Panc1 (cell line): ENCODE measurements at regions not wholly inside any gene's neighbourhood (a gene's known extent, or its start where the extent isn't known, plus 50 kb on each side); places are given as distances from the start of the nearest gene placed in this dataset.

Experiments used
- ATAC-seq: fragments of 200-7000 bp; cut with Tn5 transposase; 2 replicates; pipeline ENCODE4 v1.9.1; 2020; ENCODE audit warnings: mild to moderate bottlenecking, moderate library complexity
- BruUV-seq: library from RNA; stranded (reverse); fragments of 400-500 nt; replicated peaks from 2 replicates; lab custom pipeline; 2021; lab: Mats Ljungman, UMichigan
- CTCF ChIA-PET: fragments of 300-600 bp; sonication (Branson Sonifier 250); formaldehyde crosslinking; loops from one replicate; lab custom pipeline; 2022; ENCODE audit warnings: antibody characterized with exemption; lab: Charles Lee
- POLR2A ChIA-PET: fragments of 300-600 bp; sonication (Branson Sonifier 250); formaldehyde crosslinking; loops from one replicate; lab custom pipeline; 2022; ENCODE audit warnings: antibody characterized with exemption; lab: Charles Lee
- DNase-seq: peaks from one replicate; pipeline ENCODE4 v3.0.0-alpha.2; 2010; ENCODE audit warnings: low read depth, low spot score
- H3K27ac ChIP-seq: 2 replicates; pipeline ENCODE4 v1.5.1; 2011; ENCODE audit warnings: mild to moderate bottlenecking, low read length, inconsistent platforms
- H3K27me3 ChIP-seq: fragments of 200-500 bp; sonication (Bioruptor generic); 2 replicates; pipeline ENCODE4 v1.6.0; 2014; ENCODE audit warnings: low read length, inconsistent platforms; ENCODE audit not compliant: control insufficient read depth, insufficient read depth
- H3K36me3 ChIP-seq: fragments of 200-500 bp; sonication (Bioruptor generic); 2 replicates; pipeline ENCODE4 v1.5.1; 2014; ENCODE audit warnings: inconsistent platforms, mild to moderate bottlenecking, low read length, moderate library complexity; ENCODE audit not compliant: control insufficient read depth, insufficient read depth
- H3K4me1 ChIP-seq: 2 replicates; pipeline ENCODE4 v1.5.1; 2011; ENCODE audit warnings: inconsistent platforms, mild to moderate bottlenecking, low read length, moderate library complexity; ENCODE audit not compliant: control insufficient read depth, insufficient read depth
- H3K4me3 ChIP-seq, 2 experiments: 2 replicates each; pipeline ENCODE4 v1.5.1; 2011 to 2012; ENCODE audit warnings: low read depth in 2 of 2, low read length in 2 of 2, mild to moderate bottlenecking in 2 of 2, inconsistent platforms in 1 of 2, moderate library complexity in 1 of 2
- H3K9me3 ChIP-seq: fragments of 200-500 bp; sonication (Bioruptor generic); 2 replicates; pipeline ENCODE4 v1.5.1; 2014; ENCODE audit warnings: low read depth, mild to moderate bottlenecking, inconsistent platforms, low read length, moderate library complexity; ENCODE audit not compliant: control insufficient read depth, insufficient read depth
- POLR2AphosphoS5 ChIP-seq: IDR thresholded peaks from 2 replicates; pipeline ENCODE4 v1.6.1; 2012; ENCODE audit warnings: mild to moderate bottlenecking, low read depth, low read length, moderate library complexity
- SIN3A ChIP-seq: IDR thresholded peaks from 2 replicates; pipeline ENCODE4 v1.6.1; 2012; ENCODE audit warnings: low read depth, mild to moderate bottlenecking, low read length, moderate library complexity, borderline replicate concordance; ENCODE audit not compliant: insufficient read depth
- TCF7L2 ChIP-seq: IDR thresholded peaks from 2 replicates; pipeline ENCODE4 v1.6.1; 2011; ENCODE audit warnings: mild to moderate bottlenecking, low read depth, low read length, inconsistent platforms
- in situ Hi-C: cut with HindIII; loops from 2 replicates; pipeline ENCODE4 v1.10.0; 2016; ENCODE audit warnings: low sequenced_read_pairs, low pct_unique_long_range_greater_than_20kb
- intact Hi-C: fragments of 100-400 bp; cut with micrococcal nuclease; formaldehyde crosslinking; loops from one replicate; pipeline ENCODE4 v1.10.0; 2022; ENCODE audit not compliant: unreplicated experiment
- TF ChIP-seq, protein P1 (sequence below): fragments of 450-650 bp; IDR thresholded peaks from 2 replicates; pipeline ENCODE4 v1.5.1; 2017; ENCODE audit warnings: mild to moderate bottlenecking
- TF ChIP-seq, protein P2 (sequence below), 2 experiments: IDR thresholded peaks; 2 replicates each; pipeline ENCODE4 v1.6.1; 2011 to 2012; ENCODE audit warnings: low read depth in 2 of 2, control low read depth in 1 of 2, low read length in 1 of 2, mild to moderate bottlenecking in 1 of 2, moderate library complexity in 1 of 2; ENCODE audit not compliant: insufficient read depth in 1 of 2

DNA sequence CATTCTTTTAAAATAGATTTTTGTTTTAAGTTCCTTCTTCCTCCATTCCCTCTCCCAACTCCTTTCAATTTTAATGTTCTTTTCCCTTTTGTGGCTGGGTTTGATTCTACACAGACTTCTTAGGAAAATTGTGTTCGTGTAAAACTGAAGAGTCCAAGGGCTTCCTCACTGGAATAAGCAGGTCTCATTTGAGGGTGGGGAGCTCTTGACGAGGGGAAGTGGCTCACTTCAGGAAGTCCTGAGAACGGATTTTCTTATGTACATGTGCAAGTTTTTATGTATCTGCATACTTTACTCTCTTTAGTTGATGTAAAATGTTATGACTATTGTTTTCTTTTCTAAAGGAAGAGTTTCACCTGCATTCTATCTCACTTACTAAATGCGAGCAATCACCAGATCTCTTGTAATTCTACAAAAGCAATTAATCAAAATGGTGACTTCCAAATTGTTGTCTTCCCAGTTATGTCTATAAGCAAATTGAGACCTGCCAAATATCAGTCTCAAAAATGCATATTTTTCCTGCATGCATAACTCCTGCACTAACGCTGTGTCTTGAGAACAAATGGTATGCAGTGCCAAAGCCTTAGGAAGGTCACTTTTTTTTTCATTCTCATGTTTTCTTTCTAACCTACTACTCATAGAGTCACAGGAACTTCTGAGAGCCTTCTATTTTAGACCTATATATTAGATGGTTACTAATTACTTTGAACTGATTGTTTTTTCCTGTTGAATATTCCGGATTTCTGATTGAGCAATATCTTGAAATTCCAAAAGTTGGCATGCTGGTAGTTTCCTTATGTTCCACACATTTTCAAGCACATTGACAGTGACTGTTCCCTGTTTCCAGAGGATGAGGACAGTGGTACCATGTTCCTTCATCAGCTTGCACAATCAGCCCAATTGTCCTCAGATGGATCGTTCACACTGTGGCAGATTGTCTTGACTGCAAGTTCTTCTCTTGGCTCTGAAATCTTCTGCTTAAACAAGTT is 251.9 kb upstream of the PRDM1 start:
- ChIA-PET CTCF (no interaction called here), POLR2A (no interaction called here)
- in situ Hi-C loops: no loop called here
- ATAC-seq: no peak
- TF ChIP-seq POLR2AphosphoS5: no peak
- TF ChIP-seq, protein P1, sequence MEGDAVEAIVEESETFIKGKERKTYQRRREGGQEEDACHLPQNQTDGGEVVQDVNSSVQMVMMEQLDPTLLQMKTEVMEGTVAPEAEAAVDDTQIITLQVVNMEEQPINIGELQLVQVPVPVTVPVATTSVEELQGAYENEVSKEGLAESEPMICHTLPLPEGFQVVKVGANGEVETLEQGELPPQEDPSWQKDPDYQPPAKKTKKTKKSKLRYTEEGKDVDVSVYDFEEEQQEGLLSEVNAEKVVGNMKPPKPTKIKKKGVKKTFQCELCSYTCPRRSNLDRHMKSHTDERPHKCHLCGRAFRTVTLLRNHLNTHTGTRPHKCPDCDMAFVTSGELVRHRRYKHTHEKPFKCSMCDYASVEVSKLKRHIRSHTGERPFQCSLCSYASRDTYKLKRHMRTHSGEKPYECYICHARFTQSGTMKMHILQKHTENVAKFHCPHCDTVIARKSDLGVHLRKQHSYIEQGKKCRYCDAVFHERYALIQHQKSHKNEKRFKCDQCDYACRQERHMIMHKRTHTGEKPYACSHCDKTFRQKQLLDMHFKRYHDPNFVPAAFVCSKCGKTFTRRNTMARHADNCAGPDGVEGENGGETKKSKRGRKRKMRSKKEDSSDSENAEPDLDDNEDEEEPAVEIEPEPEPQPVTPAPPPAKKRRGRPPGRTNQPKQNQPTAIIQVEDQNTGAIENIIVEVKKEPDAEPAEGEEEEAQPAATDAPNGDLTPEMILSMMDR: no peak
- TF ChIP-seq TCF7L2: no peak
- no peak for TF ChIP-seq SIN3A
- TF ChIP-seq, protein P2, sequence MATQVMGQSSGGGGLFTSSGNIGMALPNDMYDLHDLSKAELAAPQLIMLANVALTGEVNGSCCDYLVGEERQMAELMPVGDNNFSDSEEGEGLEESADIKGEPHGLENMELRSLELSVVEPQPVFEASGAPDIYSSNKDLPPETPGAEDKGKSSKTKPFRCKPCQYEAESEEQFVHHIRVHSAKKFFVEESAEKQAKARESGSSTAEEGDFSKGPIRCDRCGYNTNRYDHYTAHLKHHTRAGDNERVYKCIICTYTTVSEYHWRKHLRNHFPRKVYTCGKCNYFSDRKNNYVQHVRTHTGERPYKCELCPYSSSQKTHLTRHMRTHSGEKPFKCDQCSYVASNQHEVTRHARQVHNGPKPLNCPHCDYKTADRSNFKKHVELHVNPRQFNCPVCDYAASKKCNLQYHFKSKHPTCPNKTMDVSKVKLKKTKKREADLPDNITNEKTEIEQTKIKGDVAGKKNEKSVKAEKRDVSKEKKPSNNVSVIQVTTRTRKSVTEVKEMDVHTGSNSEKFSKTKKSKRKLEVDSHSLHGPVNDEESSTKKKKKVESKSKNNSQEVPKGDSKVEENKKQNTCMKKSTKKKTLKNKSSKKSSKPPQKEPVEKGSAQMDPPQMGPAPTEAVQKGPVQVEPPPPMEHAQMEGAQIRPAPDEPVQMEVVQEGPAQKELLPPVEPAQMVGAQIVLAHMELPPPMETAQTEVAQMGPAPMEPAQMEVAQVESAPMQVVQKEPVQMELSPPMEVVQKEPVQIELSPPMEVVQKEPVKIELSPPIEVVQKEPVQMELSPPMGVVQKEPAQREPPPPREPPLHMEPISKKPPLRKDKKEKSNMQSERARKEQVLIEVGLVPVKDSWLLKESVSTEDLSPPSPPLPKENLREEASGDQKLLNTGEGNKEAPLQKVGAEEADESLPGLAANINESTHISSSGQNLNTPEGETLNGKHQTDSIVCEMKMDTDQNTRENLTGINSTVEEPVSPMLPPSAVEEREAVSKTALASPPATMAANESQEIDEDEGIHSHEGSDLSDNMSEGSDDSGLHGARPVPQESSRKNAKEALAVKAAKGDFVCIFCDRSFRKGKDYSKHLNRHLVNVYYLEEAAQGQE (IDR thresholded peaks at IDR 0.05; ENCODE audit: insufficient read depth in 1 of 2, low read depth in 2 of 2, low read length in 1 of 2): no peak
- H3K27me3 ChIP-seq: no peaks in the 10 kb centered on the region
- H3K4me3 ChIP-seq: no peak overlapping the region
- intact Hi-C loops: no loop called here
- H3K36me3 ChIP-seq: no peaks in the 10 kb centered on the region
- no peak for DNase-seq
- no peaks in the 10 kb centered on the region for H3K4me1 ChIP-seq
- H3K9me3 ChIP-seq: no peaks in the 10 kb centered on the region
- no peak overlapping the region for H3K27ac ChIP-seq
- BruUV-seq: no TSS peak

DNA sequence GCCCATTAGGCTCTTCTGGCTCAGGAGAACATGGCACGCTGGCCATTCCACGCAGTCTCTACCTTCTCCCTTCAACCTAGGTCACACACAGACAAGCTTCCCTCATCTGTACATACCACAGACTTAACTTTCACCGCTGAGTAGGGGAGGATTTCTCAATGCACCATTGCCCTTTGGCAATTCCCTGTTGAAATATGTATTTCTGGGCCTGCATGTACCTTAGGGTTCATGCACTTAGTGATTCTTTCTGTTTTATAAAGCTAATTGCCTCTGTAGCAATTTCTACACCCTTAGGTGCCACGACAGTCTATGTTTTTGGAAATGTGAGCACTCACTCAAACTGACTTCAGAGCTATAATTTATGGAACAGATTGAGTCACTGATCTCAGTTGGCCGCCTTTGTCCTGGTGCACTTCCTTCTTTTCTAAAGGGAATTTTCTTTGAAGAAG is 253.8 kb upstream of the PRDM1 start:
- in situ Hi-C loops: no loop called here
- intact Hi-C loops: no loop called here
- ATAC-seq (no peak), DNase-seq (no peak)
- Histone ChIP-seq H3K9me3 (no peaks in the 10 kb centered on the region), H3K4me1 (no peaks in the 10 kb centered on the region), H3K27me3 (no peaks in the 10 kb centered on the region), H3K4me3 (no peak overlapping the region), H3K27ac (no peak overlapping the region), H3K36me3 (no peaks in the 10 kb centered on the region)
- no TSS peak for BruUV-seq
- ChIA-PET POLR2A (no interaction called here), CTCF (no interaction called here)
- TF ChIP-seq SIN3A (no peak), POLR2AphosphoS5 (no peak), TCF7L2 (no peak)
- TF ChIP-seq, protein P1: no peak
- TF ChIP-seq, protein P2 (IDR thresholded peaks at IDR 0.05; ENCODE audit: insufficient read depth in 1 of 2, low read depth in 2 of 2, low read length in 1 of 2): no peak
